ENCODE measurements at regions not wholly inside any gene's neighbourhood (a gene's known extent, or its start where the extent isn't known, plus 50 kb on each side); places are given as distances from the start of the nearest gene placed in this dataset.

GRCh38 chr10:108462005-108462404 lies 1297.5 kb upstream of the SORCS1 start:
- H4K5ac ChIP-seq (ENCODE audit: insufficient read length, low read depth, low read length): no peak overlapping the region

More at GRCh38 chr10:108462005-108462404, 1297.5 kb upstream of the SORCS1 start:
- H2BK15ac ChIP-seq (ENCODE audit: low read length): no peak overlapping the region
- H2BK20ac ChIP-seq (ENCODE audit: low read length): no peak overlapping the region
- no peak overlapping the region for H3K4ac ChIP-seq (replicated peaks; ENCODE audit: insufficient read length, low read depth, low read length)
- no peak overlapping the region for H3K18ac ChIP-seq (ENCODE audit: extremely low read depth, low read length)
- H3K9ac ChIP-seq (replicated peaks in 1 of 4; ENCODE audit: extremely low read depth in 1 of 4, low read depth in 3 of 4, low read length in 3 of 4): no peak overlapping the region
- H2BK5ac ChIP-seq (ENCODE audit: low read depth, low read length): no peak overlapping the region
- H3K4me3 ChIP-seq (ENCODE audit: extremely low read depth in 1 of 4, insufficient read depth in 2 of 4, low read depth in 3 of 4, low read length in 4 of 4): no peak overlapping the region
- no peak overlapping the region for H3K23ac ChIP-seq (ENCODE audit: insufficient read length)
- no peak overlapping the region for H2AK5ac ChIP-seq (ENCODE audit: low read depth, low read length)
- H3K56ac ChIP-seq (replicated peaks; ENCODE audit: insufficient read length, low read depth, low read length): no peak overlapping the region
- no peak overlapping the region for H3K14ac ChIP-seq (ENCODE audit: insufficient read length)
- DNase-seq (ENCODE audit: low read depth in 1 of 2, low spot score in 2 of 2) (no peak), FAIRE-seq (no peak)
- no peak overlapping the region; the same call in 1 of the 2 replicates for H4K8ac ChIP-seq (ENCODE audit: extremely low read depth, insufficient read depth, low read length)
- no peaks in the 10 kb centered on the region for H3K79me2 ChIP-seq (ENCODE audit: control insufficient read depth in 1 of 2, insufficient read depth in 2 of 2, low read length in 2 of 2)
- peaks cover 0 to 3% (median 0%) of the 10 kb centered on the region in 4 experiments; a peak in 3 of 7 replicates for H3K4me1 ChIP-seq (replicated peaks in 1 of 4; ENCODE audit: control insufficient read depth in 3 of 4, insufficient read depth in 4 of 4, low read length in 3 of 4)
- H3K23me2 ChIP-seq (ENCODE audit: low read depth, low read length): peaks cover 7% of the 10 kb centered on the region; the same call in 1 of the 2 replicates
- 96% methylated on average over 2 of the region's 2 CpGs; no CpG with 5 or more reads in 1 of the 2 experiments for WGBS, 2 experiments (ENCODE audit: extremely low coverage in 1 of 2, insufficient coverage in 1 of 2, insufficient read length in 1 of 2, insufficient replicate concordance in 2 of 2, low coverage in 1 of 2, low lambda C conversion rate in 2 of 2, missing lambda C conversion rate in 1 of 2)
- no peaks in the 10 kb centered on the region for H3K9me3 ChIP-seq (ENCODE audit: insufficient read depth in 2 of 2, low read depth in 1 of 2, low read length in 1 of 2)
- no peak overlapping the region for H3K4me2 ChIP-seq (ENCODE audit: insufficient read depth in 1 of 2, low read depth in 2 of 2, low read length in 2 of 2)
- no peaks in the 10 kb centered on the region for H3K79me1 ChIP-seq (ENCODE audit: low read depth, low read length)
- POLR2A ChIA-PET (ENCODE audit: partially characterized antibody): no interaction called here
- H4K91ac ChIP-seq (replicated peaks; ENCODE audit: insufficient read length, low read length): no peak overlapping the region
- H3K27me3 ChIP-seq (replicated peaks in 1 of 4; ENCODE audit: control insufficient read depth in 3 of 4, extremely low read depth in 1 of 4, insufficient read depth in 3 of 4, low read length in 3 of 4): peaks cover 4 to 16% (median 14%) of the 10 kb centered on the region in 4 experiments
- no peaks in the 10 kb centered on the region for H3K36me3 ChIP-seq (ENCODE audit: control insufficient read depth in 2 of 4, insufficient read depth in 4 of 4, low read length in 3 of 4)
- no peak overlapping the region for H2BK12ac ChIP-seq (ENCODE audit: low read depth, low read length)
- H2AFZ ChIP-seq (ENCODE audit: low read length): no peak overlapping the region
- TF ChIP-seq SP4 (IDR thresholded peaks at IDR 0.05; ENCODE audit: low read length): no peak
- H3K27ac ChIP-seq (ENCODE audit: low read depth, low read length): no peak overlapping the region
- H2BK120ac ChIP-seq (replicated peaks; ENCODE audit: low read depth, low read length): no peak overlapping the region
- CTCF ChIA-PET (ENCODE audit: partially characterized antibody): no interaction called here
- H4K20me1 ChIP-seq (replicated peaks in 1 of 2; ENCODE audit: control insufficient read depth in 1 of 2, insufficient read depth in 2 of 2, low read length in 2 of 2): no peaks in the 10 kb centered on the region
